ENCODE measurements at regions not wholly inside any gene's neighbourhood (a gene's known extent, or its start where the extent isn't known, plus 50 kb on each side); places are given as distances from the start of the nearest gene placed in this dataset.

GRCh38 chr1:190738317-190738716 is 260.7 kb upstream of the BRINP3 start:
- Histone ChIP-seq H3K4me3 (ENCODE audit: low read length) (no peak overlapping the region), H3K27me3 (ENCODE audit: control insufficient read depth, insufficient read depth) (no peaks in the 10 kb centered on the region), H3K27ac (ENCODE audit: low read length) (no peak overlapping the region), H3K9me3 (ENCODE audit: control insufficient read depth, low read length) (no peaks in the 10 kb centered on the region), H3K4me1 (ENCODE audit: control insufficient read depth, insufficient read depth, low read length) (no peaks in the 10 kb centered on the region)
- intact Hi-C loops (cut with DNase I): no loop called here
- 89% methylated on average over 3 of the region's 3 CpGs for WGBS
- ATAC-seq (no peak), DNase-seq (no peak)

GRCh38 chr1:190739926-190740325 is 262.3 kb upstream of the BRINP3 start:
- DNase-seq (no peak), ATAC-seq (no peak)
- no peaks in the 10 kb centered on the region for H3K4me1 ChIP-seq (ENCODE audit: control insufficient read depth, insufficient read depth, low read length)
- no peaks in the 10 kb centered on the region for H3K9me3 ChIP-seq (ENCODE audit: control insufficient read depth, low read length)
- no peak overlapping the region for H3K27ac ChIP-seq (ENCODE audit: low read length)
- H3K27me3 ChIP-seq (ENCODE audit: control insufficient read depth, insufficient read depth): no peaks in the 10 kb centered on the region
- intact Hi-C loops (cut with DNase I): no loop called here
- no peak overlapping the region for H3K4me3 ChIP-seq (ENCODE audit: low read length)
- 16% methylated on average over 2 of the region's 2 CpGs for WGBS

GRCh38 chr1:190747704-190748103 is 270.0 kb upstream of the BRINP3 start:
- Histone ChIP-seq H3K27ac (ENCODE audit: low read length) (no peak overlapping the region), H3K27me3 (ENCODE audit: control insufficient read depth, insufficient read depth) (no peaks in the 10 kb centered on the region), H3K4me3 (ENCODE audit: low read length) (no peak overlapping the region), H3K9me3 (ENCODE audit: control insufficient read depth, low read length) (no peaks in the 10 kb centered on the region), H3K4me1 (ENCODE audit: control insufficient read depth, insufficient read depth, low read length) (no peaks in the 10 kb centered on the region)
- ATAC-seq: no peak
- no peak for DNase-seq
- intact Hi-C loops (cut with DNase I): no loop called here

- H3K27ac ChIP-seq (ENCODE audit: low read length): no peak overlapping the region
- H3K4me1 ChIP-seq (ENCODE audit: control insufficient read depth, insufficient read depth, low read length): no peaks in the 10 kb centered on the region
- ATAC-seq: no peak
- H3K4me3 ChIP-seq (ENCODE audit: low read length): no peak overlapping the region
- WGBS: 76% methylated on average over 2 of the region's 2 CpGs
- no peaks in the 10 kb centered on the region for H3K9me3 ChIP-seq (ENCODE audit: control insufficient read depth, low read length)
- intact Hi-C loops (cut with DNase I): no loop called here
- DNase-seq: no peak
- no peaks in the 10 kb centered on the region for H3K27me3 ChIP-seq (ENCODE audit: control insufficient read depth, insufficient read depth)
Observed at GRCh38 chr1:190752131-190752530, 274.5 kb upstream of the BRINP3 start.

- intact Hi-C loops (cut with DNase I): no loop called here
- Histone ChIP-seq H3K27me3 (ENCODE audit: control insufficient read depth, insufficient read depth) (no peaks in the 10 kb centered on the region), H3K4me3 (ENCODE audit: low read length) (no peak overlapping the region), H3K9me3 (ENCODE audit: control insufficient read depth, low read length) (no peaks in the 10 kb centered on the region), H3K27ac (ENCODE audit: low read length) (no peak overlapping the region), H3K4me1 (ENCODE audit: control insufficient read depth, insufficient read depth, low read length) (no peaks in the 10 kb centered on the region)
- no peak for ATAC-seq
- no peak for DNase-seq
- WGBS: 3% methylated on average over 1 of the region's 1 CpG
Observed at GRCh38 chr1:190754666-190755065, 277.0 kb upstream of the BRINP3 start.

GRCh38 chr1:190759807-190760206 is 282.1 kb upstream of the BRINP3 start:
- intact Hi-C loops (cut with DNase I): no loop called here
- DNase-seq (no peak), ATAC-seq (no peak)
- Histone ChIP-seq H3K4me3 (ENCODE audit: low read length) (no peak overlapping the region), H3K9me3 (ENCODE audit: control insufficient read depth, low read length) (no peaks in the 10 kb centered on the region), H3K27ac (ENCODE audit: low read length) (no peak overlapping the region), H3K4me1 (ENCODE audit: control insufficient read depth, insufficient read depth, low read length) (no peaks in the 10 kb centered on the region), H3K27me3 (ENCODE audit: control insufficient read depth, insufficient read depth) (no peaks in the 10 kb centered on the region)

GRCh38 chr1:190762325-190762724 is 284.7 kb upstream of the BRINP3 start:
- Histone ChIP-seq H3K9me3 (ENCODE audit: control insufficient read depth, low read length) (no peaks in the 10 kb centered on the region), H3K27me3 (ENCODE audit: control insufficient read depth, insufficient read depth) (no peaks in the 10 kb centered on the region), H3K27ac (ENCODE audit: low read length) (no peak overlapping the region), H3K4me1 (ENCODE audit: control insufficient read depth, insufficient read depth, low read length) (no peaks in the 10 kb centered on the region), H3K4me3 (ENCODE audit: low read length) (no peak overlapping the region)
- intact Hi-C loops (cut with DNase I): no loop called here
- ATAC-seq: no peak
- DNase-seq: no peak
- 79% methylated on average over 3 of the region's 3 CpGs for WGBS

GRCh38 chr1:190792873-190793272 is 315.2 kb upstream of the BRINP3 start:
- intact Hi-C loops (cut with DNase I): no loop called here
- H3K4me1 ChIP-seq (ENCODE audit: control insufficient read depth, insufficient read depth, low read length): no peaks in the 10 kb centered on the region
- H3K4me3 ChIP-seq (ENCODE audit: low read length): no peak overlapping the region
- ATAC-seq: no peak
- H3K9me3 ChIP-seq (ENCODE audit: control insufficient read depth, low read length): no peaks in the 10 kb centered on the region
- H3K27ac ChIP-seq (ENCODE audit: low read length): no peak overlapping the region
- no peaks in the 10 kb centered on the region for H3K27me3 ChIP-seq (ENCODE audit: control insufficient read depth, insufficient read depth)
- peak in 2 of 3 donors; percentile 20 to 30 for DNase-seq
- WGBS: 90% methylated on average over 10 of the region's 10 CpGs

GRCh38 chr1:190807629-190808028 is 330.0 kb upstream of the BRINP3 start:
- no peak for DNase-seq
- intact Hi-C loops (cut with DNase I): no loop called here
- 44% methylated on average over 1 of the region's 1 CpG for WGBS
- no peak overlapping the region for H3K27ac ChIP-seq (ENCODE audit: low read length)
- no peak overlapping the region for H3K4me3 ChIP-seq (ENCODE audit: low read length)
- H3K27me3 ChIP-seq (ENCODE audit: control insufficient read depth, insufficient read depth): no peaks in the 10 kb centered on the region
- no peak for ATAC-seq
- no peaks in the 10 kb centered on the region for H3K9me3 ChIP-seq (ENCODE audit: control insufficient read depth, low read length)
- H3K4me1 ChIP-seq (ENCODE audit: control insufficient read depth, insufficient read depth, low read length): no peaks in the 10 kb centered on the region

- no peak for ATAC-seq
- H3K27me3 ChIP-seq (ENCODE audit: control insufficient read depth, insufficient read depth): no peaks in the 10 kb centered on the region
- H3K4me1 ChIP-seq (ENCODE audit: control insufficient read depth, insufficient read depth, low read length): no peaks in the 10 kb centered on the region
- H3K27ac ChIP-seq (ENCODE audit: low read length): no peak overlapping the region
- no peaks in the 10 kb centered on the region for H3K9me3 ChIP-seq (ENCODE audit: control insufficient read depth, low read length)
- WGBS: 38% methylated on average over 3 of the region's 3 CpGs
- no peak for DNase-seq
- no peak overlapping the region for H3K4me3 ChIP-seq (ENCODE audit: low read length)
- intact Hi-C loops (cut with DNase I): no loop called here
Observed at GRCh38 chr1:190808035-190808434, 330.4 kb upstream of the BRINP3 start.

- Histone ChIP-seq H3K4me1 (ENCODE audit: control insufficient read depth, insufficient read depth, low read length) (no peaks in the 10 kb centered on the region), H3K27me3 (ENCODE audit: control insufficient read depth, insufficient read depth) (no peaks in the 10 kb centered on the region), H3K4me3 (ENCODE audit: low read length) (no peak overlapping the region), H3K9me3 (ENCODE audit: control insufficient read depth, low read length) (no peaks in the 10 kb centered on the region), H3K27ac (ENCODE audit: low read length) (no peak overlapping the region)
- DNase-seq (no peak), ATAC-seq (no peak)
- intact Hi-C loops (cut with DNase I): no loop called here
- 83% methylated on average over 3 of the region's 3 CpGs for WGBS
Observed at GRCh38 chr1:190809312-190809711, 331.6 kb upstream of the BRINP3 start.

GRCh38 chr1:190812996-190813395 is 335.3 kb upstream of the BRINP3 start:
- no peaks in the 10 kb centered on the region for H3K4me1 ChIP-seq (ENCODE audit: control insufficient read depth, insufficient read depth, low read length)
- intact Hi-C loops (cut with DNase I): no loop called here

More at GRCh38 chr1:190812996-190813395, 335.3 kb upstream of the BRINP3 start:
- H3K27me3 ChIP-seq (ENCODE audit: control insufficient read depth, insufficient read depth): no peaks in the 10 kb centered on the region
- WGBS: 74% methylated on average over 2 of the region's 2 CpGs
- ATAC-seq (no peak), DNase-seq (no peak)
- H3K4me3 ChIP-seq (ENCODE audit: low read length): no peak overlapping the region
- no peak overlapping the region for H3K27ac ChIP-seq (ENCODE audit: low read length)
- H3K9me3 ChIP-seq (ENCODE audit: control insufficient read depth, low read length): no peaks in the 10 kb centered on the region

All from right cardiac atrium (tissue), 5 donors.